ENCODE measurements at regions not wholly inside any gene's neighbourhood (a gene's known extent, or its start where the extent isn't known, plus 50 kb on each side); places are given as distances from the start of the nearest gene placed in this dataset.

DNA sequence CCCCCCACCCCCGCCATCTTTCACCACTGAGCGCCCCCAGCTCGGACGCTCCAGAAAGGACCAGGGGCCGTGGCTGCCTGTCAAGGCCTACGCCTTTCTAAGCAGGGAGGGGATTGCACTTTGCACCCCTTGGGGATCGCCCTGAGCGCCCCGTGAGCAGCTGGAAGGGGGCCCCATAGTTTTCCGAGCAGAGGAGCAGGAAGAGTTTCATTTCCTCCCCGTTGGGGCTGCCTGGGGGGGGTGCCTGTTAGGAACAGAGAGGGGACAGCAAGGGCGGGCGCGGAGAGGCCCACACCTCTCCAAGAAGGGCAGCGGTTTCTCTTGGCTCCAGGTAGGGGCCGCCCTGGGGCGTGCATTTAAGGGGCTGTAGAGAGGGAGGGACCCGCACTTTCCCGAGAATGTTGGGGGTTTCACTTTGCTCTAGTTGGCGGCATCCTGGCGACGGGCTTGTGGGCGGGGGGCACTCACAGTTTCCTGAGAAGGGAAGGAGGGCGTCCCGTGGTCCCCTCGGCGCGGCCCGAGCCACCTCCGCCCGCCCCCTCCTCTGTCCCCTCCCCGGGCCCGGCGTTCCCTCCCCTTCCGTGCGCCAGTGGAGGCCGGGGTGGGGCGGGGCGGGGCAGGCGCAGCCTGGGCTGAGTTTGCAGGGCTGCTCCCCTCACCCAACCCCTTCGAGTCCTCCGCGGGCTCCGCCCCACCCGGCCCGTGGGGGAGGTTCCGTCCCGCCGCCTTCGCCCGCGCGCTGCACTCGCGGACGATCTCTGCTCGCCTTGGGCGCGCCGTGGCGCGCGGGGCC is 82.3 kb upstream of the CD99 start:
- peak; percentile 59 for DNase-seq (ENCODE audit: low read depth)

DNA sequence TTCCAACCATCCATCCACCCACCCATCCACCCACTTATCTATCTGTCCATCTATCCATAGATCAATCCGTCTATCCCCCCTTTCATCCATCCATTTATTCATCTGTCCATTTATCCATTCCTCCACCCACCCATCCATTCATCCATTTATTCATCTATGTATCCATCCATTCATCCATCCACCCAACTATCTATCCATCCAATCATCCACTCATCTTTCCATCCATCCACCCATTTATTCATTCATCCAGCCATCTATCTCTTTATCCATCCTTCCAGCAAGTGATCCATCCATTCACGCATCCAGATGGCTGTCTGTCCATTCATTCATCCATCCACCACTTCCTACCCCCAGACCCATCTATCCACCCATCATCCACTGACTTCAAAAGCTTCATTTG is 84.0 kb upstream of the CD99 start:
- DNase-seq (ENCODE audit: low read depth) = no peak

GRCh38 chrX:2600564-2600963 is 90.5 kb upstream of the CD99 start:
- no peak for DNase-seq (ENCODE audit: low read depth)

DNA sequence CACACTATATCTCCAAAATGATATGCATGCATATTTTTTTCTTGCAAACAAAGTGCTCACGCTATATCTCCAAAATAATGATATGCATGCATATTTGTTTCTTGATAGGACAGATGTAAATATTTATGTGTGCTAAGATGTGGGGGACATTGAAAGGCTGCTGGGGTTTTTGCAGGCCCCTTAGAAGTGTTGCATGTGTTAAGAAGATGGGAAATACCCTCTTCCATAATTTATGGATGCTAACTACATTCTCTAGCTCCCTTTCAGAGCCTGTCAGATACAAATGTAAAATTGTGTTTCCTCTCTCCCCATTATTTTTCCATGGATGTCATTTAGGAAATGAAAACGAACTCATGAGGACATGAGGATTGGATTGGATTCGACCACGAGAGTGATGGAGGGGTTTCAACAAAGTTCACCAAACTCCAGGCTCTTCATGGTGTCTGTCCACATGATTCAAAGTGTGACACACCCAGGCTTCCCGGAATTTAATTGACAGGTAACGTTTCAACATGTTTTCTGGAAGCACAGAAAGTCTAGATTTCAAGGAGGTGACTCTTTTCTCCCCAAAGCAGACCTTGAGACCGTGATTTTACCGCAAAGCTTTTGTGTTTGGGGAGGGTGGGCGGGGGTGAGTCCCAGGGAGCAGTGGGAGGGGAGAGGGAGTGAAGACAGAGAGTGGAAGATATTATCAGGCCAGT is 94.4 kb upstream of the CD99 start:
- no peak for DNase-seq (ENCODE audit: low read depth)

DNA sequence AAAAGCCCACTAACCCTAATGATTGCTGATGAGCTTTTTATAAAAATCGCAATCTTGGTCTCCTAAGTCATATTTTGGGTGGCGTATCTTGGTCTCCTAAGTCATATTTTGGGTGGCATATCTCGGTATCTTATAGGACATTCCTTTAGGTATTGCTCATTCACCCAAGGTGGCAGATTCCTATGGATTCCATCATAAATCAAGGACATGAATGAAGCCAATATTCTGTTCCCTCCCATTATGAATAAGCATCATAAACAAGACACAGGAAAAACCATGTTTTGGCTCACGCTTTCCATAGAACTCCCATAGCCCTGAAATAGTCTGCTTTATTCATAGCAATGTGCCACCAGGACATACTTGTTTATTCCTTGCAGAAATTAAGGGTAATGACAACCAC is 95.0 kb upstream of the CD99 start:
- no peak for DNase-seq (ENCODE audit: low read depth)

DNA sequence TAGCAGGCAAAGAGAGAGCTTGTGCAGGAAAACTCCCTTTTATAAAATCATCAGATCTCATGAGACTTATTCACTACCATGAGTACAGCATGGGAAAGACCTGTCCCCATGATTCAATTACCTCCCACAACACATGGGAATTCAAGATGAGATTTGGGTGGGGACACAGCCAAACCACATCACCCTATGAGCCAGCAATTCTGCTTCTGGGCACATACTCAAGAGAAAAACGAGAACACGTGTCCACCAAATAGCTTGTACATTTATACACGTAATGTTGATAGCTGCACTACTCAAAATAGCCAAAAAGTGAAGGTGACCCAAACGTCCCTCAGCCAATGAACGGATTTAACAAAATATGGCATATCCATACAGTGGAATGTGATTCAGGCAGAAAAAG is 94.5 kb upstream of the DHRSX start:
- DNase-seq (ENCODE audit: low read depth) = no peak

- DNase-seq (ENCODE audit: low read depth) = no peak
Observed at GRCh38 chrX:2594491-2594890, 93.7 kb upstream of the DHRSX start.

- no peak for DNase-seq (ENCODE audit: low read depth)
Observed at GRCh38 chrX:2592279-2592678, 91.5 kb upstream of the DHRSX start.

DNA sequence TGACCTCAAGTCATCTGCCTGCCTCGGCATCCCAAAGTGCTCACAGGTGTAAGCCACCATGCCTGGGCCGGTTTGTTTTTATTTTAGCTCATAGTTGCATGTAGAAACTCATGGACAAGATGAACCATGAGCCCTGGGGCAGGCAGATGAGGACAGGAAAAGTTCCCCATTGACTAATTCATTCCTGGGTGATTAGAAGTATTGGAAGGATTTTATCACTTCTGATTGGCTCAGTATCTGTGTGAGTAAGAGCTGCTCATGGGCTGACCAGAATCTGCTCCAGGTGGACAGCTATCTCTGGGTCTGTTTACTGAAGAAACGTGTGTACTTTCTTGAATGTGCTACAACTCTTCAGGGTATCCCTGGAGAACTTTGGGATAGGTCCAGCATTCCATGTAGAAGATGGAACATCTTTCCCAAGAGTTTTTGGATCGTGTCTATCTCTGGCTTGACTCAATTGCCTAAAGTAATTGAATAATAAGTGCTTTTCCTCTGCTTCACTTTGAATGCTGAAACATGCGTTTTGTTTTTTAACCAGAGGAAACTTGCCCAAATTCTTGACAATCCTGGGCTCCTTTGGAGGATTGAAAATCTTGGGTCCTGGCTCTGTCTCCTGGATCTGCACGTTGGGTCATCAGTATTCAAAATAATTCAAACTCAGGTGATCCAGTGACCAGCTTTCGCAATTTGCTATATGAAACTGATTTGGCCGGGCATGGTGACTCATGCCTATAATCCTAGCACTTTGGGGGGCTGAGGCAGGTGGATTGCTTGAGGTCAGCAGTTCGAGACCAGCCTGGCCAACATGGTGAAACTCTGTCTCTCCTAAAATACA is 88.6 kb upstream of the DHRSX start:
- no peak for DNase-seq (ENCODE audit: low read depth)

GRCh38 chrX:2588049-2588448 is 87.3 kb upstream of the DHRSX start:
- no peak for DNase-seq (ENCODE audit: low read depth)

- no peak for DNase-seq (ENCODE audit: low read depth)
Observed at GRCh38 chrX:2587146-2587545, 86.4 kb upstream of the DHRSX start.

DNA sequence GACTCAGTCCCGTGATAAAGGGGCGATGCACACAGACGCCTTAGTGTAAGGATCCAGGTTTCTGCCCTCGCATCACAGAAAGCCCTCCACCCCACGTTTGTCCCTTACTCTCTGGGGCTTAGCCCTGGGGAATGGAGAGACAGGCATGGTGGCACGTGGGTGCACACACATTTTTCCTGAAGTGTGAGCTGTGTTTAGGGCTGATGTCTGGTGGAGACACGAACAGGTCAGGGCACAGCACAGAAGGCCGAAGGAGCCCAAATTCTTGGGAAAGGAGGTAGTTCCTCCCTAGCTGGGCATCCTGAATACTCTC is 84.3 kb upstream of the DHRSX start:
- no peak for DNase-seq (ENCODE audit: low read depth)

GRCh38 chrX:2584251-2585157 is 83.7 kb upstream of the DHRSX start:
- no peak for DNase-seq (ENCODE audit: low read depth)

DNA sequence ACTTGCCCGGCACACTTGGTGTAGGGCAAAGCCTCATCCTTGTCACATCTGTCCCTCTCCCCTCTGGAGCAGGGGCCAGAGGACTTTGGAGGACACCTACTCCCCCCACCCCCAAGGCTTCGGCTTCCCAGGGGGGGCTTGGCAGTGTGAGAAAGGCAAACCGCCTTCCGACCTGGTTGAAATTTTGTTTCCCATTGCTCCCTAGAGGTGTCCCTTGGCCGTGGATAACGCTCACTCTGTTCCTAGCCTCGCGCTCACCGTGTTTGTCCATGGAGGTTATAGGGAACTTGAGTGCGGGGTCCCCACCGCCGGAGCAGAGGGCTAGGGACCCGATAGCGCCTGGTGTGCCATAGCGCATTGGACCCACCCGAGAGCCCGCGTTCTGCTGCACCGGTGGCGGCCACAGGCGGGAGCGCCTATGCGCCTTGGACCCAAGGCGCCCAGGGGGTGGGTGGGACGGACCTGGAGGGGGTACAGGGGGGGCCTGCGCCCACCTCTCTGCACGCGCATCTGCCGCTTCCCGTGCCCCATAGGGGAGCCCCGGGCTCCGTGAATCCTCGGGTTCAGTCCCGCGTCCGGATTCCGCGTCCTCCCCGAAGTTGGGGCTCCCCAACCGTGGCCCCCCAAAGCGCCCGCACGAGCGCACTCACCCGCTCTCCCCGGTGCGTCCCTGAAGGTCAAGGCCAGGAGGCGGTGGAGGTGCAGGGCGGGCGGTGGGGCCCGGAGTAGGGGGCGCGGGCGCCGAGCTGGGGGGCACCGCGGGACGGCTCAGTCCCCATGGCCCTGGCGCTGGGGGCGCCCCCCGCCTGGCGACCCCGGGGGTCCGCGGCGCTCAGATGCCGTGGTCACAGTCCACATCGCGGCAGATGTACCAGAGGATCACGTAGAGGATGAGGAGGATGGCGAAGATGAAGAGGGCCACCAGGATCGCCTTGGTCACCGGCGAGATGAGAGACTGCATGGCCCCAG is 82.7 kb upstream of the DHRSX start:
- DNase-seq (ENCODE audit: low read depth) = no peak

GRCh38 chrX:2582667-2583066 is 81.9 kb upstream of the DHRSX start:
- no peak for DNase-seq (ENCODE audit: low read depth)

DNA sequence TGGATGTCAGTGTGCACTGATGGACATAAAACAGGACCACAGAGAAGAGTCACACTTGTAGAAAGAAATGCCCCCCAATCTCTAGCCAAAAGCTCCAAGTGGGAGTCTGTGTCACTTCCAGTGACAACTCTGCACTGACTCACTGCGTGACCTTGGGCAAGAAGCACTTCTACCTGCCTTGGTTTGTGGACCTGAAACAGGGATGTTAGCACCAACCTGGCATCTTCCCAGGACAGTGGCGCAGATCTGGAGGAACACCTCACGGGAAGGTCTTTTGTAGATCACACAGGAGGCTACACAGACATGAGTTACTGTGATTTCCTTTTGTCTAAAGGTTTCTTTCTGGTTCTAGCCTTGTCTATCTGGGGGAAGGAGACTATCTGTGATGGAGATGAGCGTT is 80.5 kb upstream of the DHRSX start:
- DNase-seq (ENCODE audit: low read depth) = no peak

- DNase-seq (ENCODE audit: low read depth) = no peak
Observed at GRCh38 chrX:2578864-2579263, 78.1 kb upstream of the DHRSX start.

GRCh38 chrX:2577844-2578466 is 77.2 kb upstream of the DHRSX start:
- DNase-seq (ENCODE audit: low read depth) = no peak

- no peak for DNase-seq (ENCODE audit: low read depth)
Observed at GRCh38 chrX:2576793-2577192, 76.0 kb upstream of the DHRSX start.

GRCh38 chrX:2574271-2574670 is 73.5 kb upstream of the DHRSX start:
- DNase-seq (ENCODE audit: low read depth) = no peak

All from renal cortical epithelial cell (primary cell).